ENCODE measurements at regions not wholly inside any gene's neighbourhood (a gene's known extent, or its start where the extent isn't known, plus 50 kb on each side); places are given as distances from the start of the nearest gene placed in this dataset.
A peak's percentile ranks its signal among the peaks of the same experiment; 100 is the strongest.

GRCh38 chr5:167485061-167485774 lies 806.2 kb upstream of the WWC1 start:
- in situ Hi-C loops (cut with MboI; ENCODE audit: low pct_unique_long_range_greater_than_20kb, low sequenced_read_pairs, unreplicated experiment), result no loop called here
- TF ChIP-seq CTCF (IDR thresholded peaks at IDR 0.05; ENCODE audit: extremely low read depth, insufficient read depth, missing control alignments), result no peak
- DNase-seq (ENCODE audit: low spot score), result no peak

- no peak for DNase-seq (ENCODE audit: low spot score)
- in situ Hi-C loops (cut with MboI; ENCODE audit: low pct_unique_long_range_greater_than_20kb, low sequenced_read_pairs, unreplicated experiment), result no loop called here
- no peak for TF ChIP-seq CTCF (IDR thresholded peaks at IDR 0.05; ENCODE audit: extremely low read depth, insufficient read depth, missing control alignments)
Measured at GRCh38 chr5:167488371-167488770, 803.1 kb upstream of the WWC1 start.

GRCh38 chr5:167489202-167489601 lies 802.2 kb upstream of the WWC1 start:
- in situ Hi-C loops (cut with MboI; ENCODE audit: low pct_unique_long_range_greater_than_20kb, low sequenced_read_pairs, unreplicated experiment), result no loop called here
- no peak for TF ChIP-seq CTCF (IDR thresholded peaks at IDR 0.05; ENCODE audit: extremely low read depth, insufficient read depth, missing control alignments)
- DNase-seq (ENCODE audit: low spot score), result peak; percentile 31

- no peak for DNase-seq (ENCODE audit: low spot score)
- no peak for TF ChIP-seq CTCF (IDR thresholded peaks at IDR 0.05; ENCODE audit: extremely low read depth, insufficient read depth, missing control alignments)
- in situ Hi-C loops (cut with MboI; ENCODE audit: low pct_unique_long_range_greater_than_20kb, low sequenced_read_pairs, unreplicated experiment), result no loop called here
Measured at GRCh38 chr5:167503926-167504720, 787.3 kb upstream of the WWC1 start.

- TF ChIP-seq CTCF (IDR thresholded peaks at IDR 0.05; ENCODE audit: extremely low read depth, insufficient read depth, missing control alignments), result no peak
- DNase-seq (ENCODE audit: low spot score), result no peak
- in situ Hi-C loops (cut with MboI; ENCODE audit: low pct_unique_long_range_greater_than_20kb, low sequenced_read_pairs, unreplicated experiment), result no loop called here
Measured at GRCh38 chr5:167507463-167508233, 783.8 kb upstream of the WWC1 start.

- TF ChIP-seq CTCF (IDR thresholded peaks at IDR 0.05; ENCODE audit: extremely low read depth, insufficient read depth, missing control alignments), result no peak
- DNase-seq (ENCODE audit: low spot score), result no peak
- in situ Hi-C loops (cut with MboI; ENCODE audit: low pct_unique_long_range_greater_than_20kb, low sequenced_read_pairs, unreplicated experiment), result no loop called here
Measured at GRCh38 chr5:167509076-167509475, 782.4 kb upstream of the WWC1 start.
